MCF 10A (cell line): ENCODE measurements at regions not wholly inside any gene's neighbourhood (a gene's known extent, or its start where the extent isn't known, plus 50 kb on each side); places are given as distances from the start of the nearest gene placed in this dataset.

Experiments
- BruUV-seq: library from RNA; stranded (reverse); fragments of 400-500 nt; replicated peaks from 2 replicates; lab custom pipeline; 2021; lab: Mats Ljungman, UMichigan
- CTCF ChIA-PET: fragments of 300-600 bp; sonication (Branson Sonifier 250); formaldehyde crosslinking; extraction: SDS; loops from one replicate; lab custom pipeline; 2021; ENCODE audit warnings: antibody characterized with exemption, inconsistent platforms; lab: Yijun Ruan, JAX
- POLR2A ChIA-PET: fragments of 300-600, 350-650 bp; sonication (Branson Sonifier 250); formaldehyde crosslinking; extraction: SDS; loops from one replicate; lab custom pipeline; 2020; ENCODE audit warnings: antibody characterized with exemption, inconsistent platforms; lab: Yijun Ruan, JAX
- DNase-seq: peaks from one replicate; pipeline ENCODE4 v3.0.0-alpha.2; 2018; ENCODE audit not compliant: unreplicated experiment
- H3K27ac Mint-ChIP-seq: one replicate; pipeline ENCODE4 v1.8.0; 2022; ENCODE audit warnings: mild to moderate bottlenecking, low read depth, mixed read lengths; ENCODE audit not compliant: unreplicated experiment
- H3K27me3 Mint-ChIP-seq: one replicate; pipeline ENCODE4 v1.8.0; 2022; ENCODE audit warnings: mixed read lengths; ENCODE audit not compliant: insufficient read depth, unreplicated experiment
- H3K36me3 Mint-ChIP-seq: one replicate; pipeline ENCODE4 v1.8.0; 2022; ENCODE audit warnings: mild to moderate bottlenecking, moderate library complexity, mixed read lengths; ENCODE audit not compliant: insufficient read depth, unreplicated experiment
- H3K4me1 Mint-ChIP-seq: one replicate; pipeline ENCODE4 v1.8.0; 2022; ENCODE audit warnings: mixed read lengths; ENCODE audit not compliant: insufficient read depth, unreplicated experiment
- H3K4me3 Mint-ChIP-seq: one replicate; pipeline ENCODE4 v1.8.0; 2022; ENCODE audit warnings: mild to moderate bottlenecking, moderate library complexity, mixed read lengths; ENCODE audit not compliant: unreplicated experiment
- H3K9me3 Mint-ChIP-seq: one replicate; pipeline ENCODE4 v1.8.0; 2022; ENCODE audit warnings: mixed read lengths; ENCODE audit not compliant: unreplicated experiment
- intact Hi-C: fragments of 100-400 bp; cut with micrococcal nuclease; formaldehyde crosslinking; loops from 2 replicates; pipeline ENCODE4 v1.14.1; 2022
- TF ChIP-seq, protein P1 (sequence below): fragments of 200-600 bp; IDR thresholded peaks from one replicate; pipeline ENCODE4 v1.8.0; 2022; ENCODE audit warnings: antibody characterized with exemption, mild to moderate bottlenecking; ENCODE audit not compliant: unreplicated experiment

DNA sequence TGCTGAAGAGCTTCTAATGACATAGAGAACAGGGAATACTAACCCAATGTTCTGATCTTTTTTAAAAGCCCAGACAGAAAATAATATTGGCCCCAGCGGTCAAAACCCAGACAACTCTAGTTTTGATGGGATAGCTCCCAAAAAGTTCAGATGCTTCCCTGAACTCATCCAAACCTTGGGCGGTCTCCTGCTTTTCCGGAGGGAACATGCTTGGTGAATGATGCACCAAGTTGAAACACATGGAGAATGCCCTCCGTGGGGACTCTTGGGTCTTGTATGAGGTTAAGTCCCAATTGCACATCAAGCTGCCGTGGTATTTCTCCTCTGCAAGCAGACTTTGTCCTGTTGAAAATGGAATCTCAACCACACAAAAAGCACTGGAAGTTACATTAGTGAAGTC is 120.7 kb upstream of the CTAGE1 start:
- ChIA-PET POLR2A (no interaction called here), CTCF (interaction anchor here (1.3 kb wide), 1 partner anchor 24 kb away, joined by 4 read pairs; no protein-coding TSS in a partner anchor)
- Mint-ChIP-seq H3K9me3 (no peaks in the 10 kb centered on the region), H3K4me1 (peaks cover 15% of the 10 kb centered on the region), H3K36me3 (no peaks in the 10 kb centered on the region), H3K4me3 (no peak overlapping the region), H3K27ac (no peak overlapping the region), H3K27me3 (no peaks in the 10 kb centered on the region)
- TF ChIP-seq, protein P1, sequence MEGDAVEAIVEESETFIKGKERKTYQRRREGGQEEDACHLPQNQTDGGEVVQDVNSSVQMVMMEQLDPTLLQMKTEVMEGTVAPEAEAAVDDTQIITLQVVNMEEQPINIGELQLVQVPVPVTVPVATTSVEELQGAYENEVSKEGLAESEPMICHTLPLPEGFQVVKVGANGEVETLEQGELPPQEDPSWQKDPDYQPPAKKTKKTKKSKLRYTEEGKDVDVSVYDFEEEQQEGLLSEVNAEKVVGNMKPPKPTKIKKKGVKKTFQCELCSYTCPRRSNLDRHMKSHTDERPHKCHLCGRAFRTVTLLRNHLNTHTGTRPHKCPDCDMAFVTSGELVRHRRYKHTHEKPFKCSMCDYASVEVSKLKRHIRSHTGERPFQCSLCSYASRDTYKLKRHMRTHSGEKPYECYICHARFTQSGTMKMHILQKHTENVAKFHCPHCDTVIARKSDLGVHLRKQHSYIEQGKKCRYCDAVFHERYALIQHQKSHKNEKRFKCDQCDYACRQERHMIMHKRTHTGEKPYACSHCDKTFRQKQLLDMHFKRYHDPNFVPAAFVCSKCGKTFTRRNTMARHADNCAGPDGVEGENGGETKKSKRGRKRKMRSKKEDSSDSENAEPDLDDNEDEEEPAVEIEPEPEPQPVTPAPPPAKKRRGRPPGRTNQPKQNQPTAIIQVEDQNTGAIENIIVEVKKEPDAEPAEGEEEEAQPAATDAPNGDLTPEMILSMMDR = no peak
- BruUV-seq = no TSS peak
- intact Hi-C loops = no loop called here
- no peak for DNase-seq

DNA sequence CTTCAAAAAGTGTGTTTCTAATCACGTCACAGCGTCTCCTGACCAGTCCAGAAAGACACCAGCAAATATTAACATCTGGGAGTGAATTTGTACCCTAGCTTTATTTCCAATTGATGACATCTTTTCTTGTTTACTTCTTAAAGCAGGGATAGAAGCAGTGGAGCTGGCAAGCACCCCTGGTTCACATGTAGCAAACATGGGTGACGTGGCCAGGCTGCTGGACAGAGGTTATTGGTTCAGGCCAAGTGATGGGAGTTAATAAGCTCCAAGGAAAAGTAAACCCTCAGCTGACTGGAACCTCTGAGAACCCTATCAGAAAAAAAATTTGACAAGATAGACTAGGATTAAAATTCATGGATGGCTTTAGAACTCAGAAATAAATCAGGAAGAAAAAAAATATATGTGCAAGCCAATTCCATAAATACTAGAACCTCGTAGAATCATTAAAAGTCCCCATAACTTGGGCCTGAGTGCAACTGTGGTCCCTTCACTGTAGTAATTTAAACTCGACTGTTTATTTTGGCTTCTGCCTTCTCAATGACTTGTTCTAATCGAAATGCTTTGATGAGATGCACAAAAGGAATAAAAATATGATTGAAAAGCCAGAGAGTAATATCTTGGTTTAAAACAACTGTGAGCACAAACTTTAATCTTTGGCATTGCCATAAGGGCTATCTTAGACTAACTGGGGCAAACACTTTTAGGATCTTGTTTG is 121.5 kb upstream of the CTAGE1 start:
- TF ChIP-seq, protein P1 = no peak
- no peak overlapping the region for H3K27ac Mint-ChIP-seq
- BruUV-seq = no TSS peak
- H3K4me3 Mint-ChIP-seq = no peak overlapping the region
- H3K27me3 Mint-ChIP-seq = no peaks in the 10 kb centered on the region
- ChIA-PET CTCF (interaction anchor here (0.6 to 0.8 kb wide), 2 partner anchors 64 to 156 kb away, joined by 3 read pairs; no protein-coding TSS in a partner anchor), POLR2A (interaction anchor here (1.0 kb wide), 1 partner anchor 29 kb away, joined by 4 read pairs; no protein-coding TSS in a partner anchor)
- intact Hi-C loops = no loop called here
- H3K9me3 Mint-ChIP-seq = no peaks in the 10 kb centered on the region
- no peak for DNase-seq
- H3K36me3 Mint-ChIP-seq = no peaks in the 10 kb centered on the region
- H3K4me1 Mint-ChIP-seq = peaks cover 23% of the 10 kb centered on the region

DNA sequence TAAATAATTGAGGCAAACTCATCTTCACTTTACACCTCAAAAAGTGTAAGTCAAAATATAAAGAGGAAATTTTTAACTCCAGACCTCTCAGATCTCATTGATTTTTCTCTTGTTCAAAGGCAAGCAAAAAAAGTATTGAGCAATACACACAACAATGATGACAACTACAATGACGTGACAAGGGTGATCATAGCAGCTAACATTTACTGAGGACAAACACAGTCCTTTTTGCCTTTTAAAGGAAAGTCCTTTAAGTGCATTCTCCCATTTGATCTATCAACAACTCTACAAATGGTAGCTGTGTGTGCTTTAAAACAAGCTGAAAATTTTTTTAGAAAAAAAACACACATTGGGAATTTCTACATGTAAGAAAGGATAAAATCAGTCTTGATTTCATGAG is 123.5 kb upstream of the CTAGE1 start:
- no peaks in the 10 kb centered on the region for H3K36me3 Mint-ChIP-seq
- H3K27me3 Mint-ChIP-seq = no peaks in the 10 kb centered on the region
- CTCF ChIA-PET = interaction anchor here (0.7 kb wide), 1 partner anchor 40 kb away, joined by 4 read pairs; no protein-coding TSS in a partner anchor
- no peak overlapping the region for H3K4me3 Mint-ChIP-seq
- TF ChIP-seq, protein P1 = no peak
- POLR2A ChIA-PET = interaction anchor here (1.9 kb wide), 1 partner anchor 74 kb away, joined by 6 read pairs; no protein-coding TSS in a partner anchor
- H3K27ac Mint-ChIP-seq = no peak overlapping the region
- intact Hi-C loops = no loop called here
- no TSS peak for BruUV-seq
- H3K9me3 Mint-ChIP-seq = no peaks in the 10 kb centered on the region
- H3K4me1 Mint-ChIP-seq = peaks cover 32% of the 10 kb centered on the region
- no peak for DNase-seq

DNA sequence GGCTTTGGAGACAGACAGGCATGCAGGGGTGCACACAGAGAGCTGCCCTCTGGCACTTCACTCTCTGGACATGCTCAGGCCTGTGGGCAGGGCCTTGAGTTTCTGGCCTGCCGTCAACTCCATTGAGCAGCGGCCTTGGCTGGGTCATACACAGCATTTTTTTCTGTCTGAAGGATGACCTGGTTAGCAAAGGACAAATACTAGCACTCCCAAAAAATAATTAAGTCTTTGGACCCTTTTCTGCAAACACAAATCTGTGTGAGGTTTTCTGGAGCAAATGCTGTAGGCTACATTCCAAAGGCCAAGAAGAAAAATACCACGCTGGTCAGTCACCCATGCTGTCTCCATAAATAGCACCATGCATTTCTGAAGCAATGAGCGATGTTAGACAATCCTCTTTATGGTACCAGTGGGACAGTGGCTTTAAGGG is 124.7 kb upstream of the CTAGE1 start:
- Mint-ChIP-seq H3K4me1 (peaks cover 32% of the 10 kb centered on the region), H3K9me3 (no peaks in the 10 kb centered on the region), H3K4me3 (no peak overlapping the region), H3K27me3 (no peaks in the 10 kb centered on the region), H3K27ac (peak overlapping the region; percentile 80), H3K36me3 (no peaks in the 10 kb centered on the region)
- ChIA-PET CTCF (interaction anchor here (0.6 kb wide), 1 partner anchor 585 kb away, joined by 3 read pairs; no protein-coding TSS in a partner anchor), POLR2A (interaction anchor here (0.7 to 1.9 kb wide), 5 partner anchors 50 to 467 kb away, joined by 3 to 6 read pairs (median 4); no protein-coding TSS in a partner anchor)
- intact Hi-C loops = no loop called here
- TF ChIP-seq, protein P1 = no peak
- peak; percentile 61 for DNase-seq
- no TSS peak for BruUV-seq
